GM21360 (cell line): ENCODE measurements at regions not wholly inside any gene's neighbourhood (a gene's known extent, or its start where the extent isn't known, plus 50 kb on each side); places are given as distances from the start of the nearest gene placed in this dataset.

ENCODE experiments used
- ATAC-seq: cut with Tn5 transposase; IDR thresholded peaks from one replicate; pipeline ENCODE4 v1.9.1; 2021; ENCODE audit warnings: mild to moderate bottlenecking, moderate library complexity; ENCODE audit not compliant: unreplicated experiment

GRCh38 chr2:128982001-128982400 lies 663.3 kb upstream of the HS6ST1 start:
- no peak for ATAC-seq

- no peak for ATAC-seq
These were observed 664.0 kb upstream of the HS6ST1 start for GRCh38 chr2:128982670-128983069.

DNA sequence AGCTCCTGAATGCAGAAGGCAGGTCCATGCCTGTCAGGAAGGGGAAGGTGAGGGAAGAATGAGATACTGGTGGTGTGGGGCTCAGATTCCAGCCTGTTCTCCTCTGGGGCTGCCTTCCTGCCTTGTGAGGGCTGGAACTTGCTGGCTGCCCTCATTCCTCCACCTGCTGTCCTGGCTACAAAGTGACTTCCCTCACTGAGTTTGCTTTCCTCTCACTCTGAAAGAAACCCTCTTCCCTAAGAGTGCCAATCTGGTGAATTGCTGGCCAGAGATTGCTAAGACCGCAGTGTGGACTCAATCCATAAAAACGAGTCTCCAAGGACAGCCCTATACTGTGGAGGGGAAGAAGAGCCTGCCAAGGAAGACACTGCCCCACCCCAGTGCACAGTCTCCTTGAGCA lies 664.4 kb upstream of the HS6ST1 start:
- no peak for ATAC-seq

DNA sequence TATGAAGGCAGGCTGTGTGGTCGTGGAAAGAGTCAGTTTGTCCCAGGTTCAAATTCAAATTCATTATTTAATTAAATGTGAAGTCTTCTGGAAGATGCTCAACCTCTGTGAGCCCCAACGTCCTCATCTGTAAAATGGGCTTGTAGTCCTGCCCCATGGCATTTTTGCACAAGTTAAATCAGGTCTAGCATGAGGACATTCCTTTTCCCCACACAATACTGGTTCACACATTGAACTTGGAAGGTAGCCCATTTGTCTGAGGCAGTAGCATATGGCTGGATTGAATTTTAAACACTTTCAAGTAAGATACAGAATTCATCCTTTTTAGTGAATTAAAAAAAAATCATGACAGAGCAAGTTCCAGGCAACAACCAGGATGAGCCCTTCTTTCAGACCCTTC lies 665.4 kb upstream of the HS6ST1 start:
- ATAC-seq: no peak

DNA sequence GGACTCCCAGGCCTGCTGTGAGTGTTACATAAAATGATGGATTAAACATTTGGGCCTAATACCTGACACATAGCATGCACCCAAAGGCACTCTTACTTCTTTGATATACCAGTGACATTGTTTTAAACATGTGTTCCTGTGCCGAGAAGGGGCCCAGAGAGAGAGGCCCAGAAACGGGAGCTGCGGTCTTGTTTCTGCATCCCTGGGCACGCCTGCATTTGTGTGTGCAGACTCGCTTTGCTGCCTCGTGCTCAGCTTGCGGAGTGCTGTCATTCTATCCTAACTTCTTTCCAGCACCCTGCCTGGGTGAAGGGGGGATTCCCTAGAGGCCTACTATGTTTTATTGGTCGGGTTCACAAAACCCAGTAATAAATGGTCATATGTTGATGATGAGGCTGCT lies 666.2 kb upstream of the HS6ST1 start:
- ATAC-seq: no peak

DNA sequence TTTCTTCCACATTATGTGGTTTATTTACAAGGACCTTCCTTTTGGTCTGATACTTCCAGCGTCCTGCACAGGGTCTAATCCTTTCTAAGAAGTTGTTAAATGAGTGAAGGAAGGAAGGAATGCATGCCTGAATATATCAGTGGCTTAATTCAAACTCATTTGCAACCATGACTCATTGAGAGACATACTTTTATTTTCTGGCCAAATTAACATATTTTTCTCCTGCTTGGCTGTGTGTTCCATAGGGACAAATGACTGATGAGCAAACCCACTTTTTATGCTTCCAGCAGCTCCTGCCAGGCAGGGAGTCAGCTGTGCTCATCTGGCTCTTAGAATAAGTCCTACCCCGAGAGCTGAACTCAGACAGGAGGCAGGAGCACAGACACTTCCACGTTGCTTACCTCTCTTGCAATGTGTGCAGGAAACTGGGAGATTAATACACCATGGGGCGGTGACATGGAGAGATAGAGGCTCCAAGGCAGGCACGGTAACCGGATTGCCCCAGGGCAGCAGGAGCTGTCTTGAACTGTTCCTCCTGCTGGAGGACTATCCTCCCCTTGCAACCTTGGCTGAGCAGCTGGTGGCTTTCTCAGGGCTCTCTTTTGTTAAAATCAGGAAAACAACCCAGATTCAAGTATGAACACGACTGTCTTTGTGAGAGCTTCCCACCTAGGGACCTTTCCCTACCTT lies 667.5 kb upstream of the HS6ST1 start:
- ATAC-seq: no peak

DNA sequence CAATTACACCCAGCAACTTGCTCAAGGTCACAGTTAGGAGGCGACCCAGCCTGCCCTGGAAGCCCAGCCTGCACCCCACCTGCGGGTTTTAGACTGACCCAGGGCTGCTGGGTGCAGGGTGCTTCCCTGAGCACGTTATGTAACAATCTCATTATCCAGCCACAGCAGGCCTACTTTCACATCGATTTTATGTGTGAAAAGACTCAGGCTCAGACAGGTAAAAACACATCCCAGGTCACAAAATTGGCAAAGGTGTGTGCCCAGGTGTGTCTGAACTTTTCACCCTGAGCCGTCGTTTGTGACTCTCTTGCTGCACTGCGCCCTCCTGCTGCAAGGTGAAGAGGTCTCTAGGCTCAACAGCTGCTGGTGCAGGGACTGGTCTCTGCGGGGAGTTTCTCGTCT lies 668.2 kb upstream of the HS6ST1 start:
- no peak for ATAC-seq

- ATAC-seq: no peak
These were observed 669.7 kb upstream of the HS6ST1 start for GRCh38 chr2:128988326-128988725.

DNA sequence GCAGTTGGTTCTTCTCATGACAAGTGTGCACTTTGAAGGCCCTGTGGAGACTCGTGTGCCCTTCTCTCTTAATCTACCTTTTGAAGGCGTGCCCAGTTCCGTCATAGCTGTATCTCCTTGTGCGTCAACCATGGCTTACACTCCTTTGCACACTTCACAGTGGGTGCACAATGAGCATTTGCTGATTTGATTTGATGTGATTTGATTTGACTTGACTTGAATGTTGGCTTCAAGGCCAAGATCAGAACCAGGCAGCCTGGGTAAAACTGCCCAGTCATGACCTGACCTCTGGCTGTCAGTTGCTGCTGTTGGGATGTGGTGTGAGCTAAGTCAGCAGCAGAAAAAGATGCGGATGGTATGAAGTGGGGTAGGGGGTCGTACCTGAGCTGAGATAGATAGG lies 670.3 kb upstream of the HS6ST1 start:
- ATAC-seq: no peak

DNA sequence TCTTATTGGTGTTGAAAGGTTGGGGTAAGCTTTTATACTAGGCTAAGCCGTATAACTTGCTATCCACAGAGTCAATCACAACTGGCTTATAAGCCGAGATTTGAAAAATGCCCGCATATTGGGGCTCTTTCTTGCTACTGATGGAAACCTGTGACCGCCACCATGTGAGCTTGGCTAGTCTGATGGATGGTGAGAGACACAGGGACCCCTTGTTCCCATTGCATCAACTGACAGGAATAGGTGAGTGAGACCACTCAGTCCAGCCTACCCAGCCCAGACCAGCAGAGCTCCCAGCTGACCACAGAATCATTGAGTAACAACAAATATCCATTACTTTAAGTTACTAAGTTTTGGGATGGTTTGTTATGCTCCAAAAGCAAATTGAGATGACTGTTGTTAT lies 676.4 kb upstream of the HS6ST1 start:
- ATAC-seq: no peak

GRCh38 chr2:128996078-128996477 lies 677.4 kb upstream of the HS6ST1 start:
- no peak for ATAC-seq

GRCh38 chr2:128997166-128997866 lies 678.6 kb upstream of the HS6ST1 start:
- ATAC-seq: no peak

- no peak for ATAC-seq
These were observed 683.3 kb upstream of the HS6ST1 start for GRCh38 chr2:129001926-129002325.

DNA sequence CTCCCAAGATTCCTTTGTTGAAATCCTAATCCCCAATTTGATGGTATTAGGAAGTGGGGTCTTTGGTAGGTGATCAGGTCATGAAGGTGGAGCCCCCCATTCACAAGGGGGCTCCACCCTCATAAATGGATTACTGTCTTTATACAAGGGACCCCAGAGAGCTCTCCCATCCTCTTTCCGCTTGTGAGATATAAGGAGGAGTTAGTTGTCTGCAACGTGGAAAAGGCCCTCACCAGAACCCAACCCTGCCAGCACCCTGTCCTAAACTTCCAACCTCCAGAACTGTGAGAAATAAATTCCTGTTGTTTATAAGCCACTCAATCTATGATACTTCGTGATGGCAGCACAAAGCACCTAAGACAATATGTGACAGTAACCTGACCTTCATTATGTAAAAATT lies 684.1 kb upstream of the HS6ST1 start:
- ATAC-seq: no peak

DNA sequence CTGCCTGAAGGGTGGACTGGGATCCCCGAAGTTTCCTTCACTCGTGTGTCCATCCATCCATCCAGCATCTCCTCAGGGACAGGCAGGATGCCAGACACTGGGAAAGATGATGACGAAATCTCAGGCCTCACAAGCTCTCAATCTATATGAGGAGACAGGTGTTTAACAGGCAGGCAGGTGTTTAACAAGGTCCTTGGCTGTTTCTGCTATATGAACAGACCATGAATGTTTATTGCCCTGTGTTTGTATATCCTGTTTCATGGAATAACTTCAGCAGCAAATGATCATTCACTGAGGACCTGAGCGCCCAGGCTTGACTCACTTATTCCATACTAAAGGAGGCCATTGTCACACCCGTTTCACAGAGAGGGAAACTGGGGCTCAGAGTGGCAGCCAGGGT lies 685.8 kb upstream of the HS6ST1 start:
- no peak for ATAC-seq

GRCh38 chr2:129004940-129005490 lies 686.3 kb upstream of the HS6ST1 start:
- no peak for ATAC-seq

GRCh38 chr2:129006135-129006886 lies 687.6 kb upstream of the HS6ST1 start:
- no peak for ATAC-seq

DNA sequence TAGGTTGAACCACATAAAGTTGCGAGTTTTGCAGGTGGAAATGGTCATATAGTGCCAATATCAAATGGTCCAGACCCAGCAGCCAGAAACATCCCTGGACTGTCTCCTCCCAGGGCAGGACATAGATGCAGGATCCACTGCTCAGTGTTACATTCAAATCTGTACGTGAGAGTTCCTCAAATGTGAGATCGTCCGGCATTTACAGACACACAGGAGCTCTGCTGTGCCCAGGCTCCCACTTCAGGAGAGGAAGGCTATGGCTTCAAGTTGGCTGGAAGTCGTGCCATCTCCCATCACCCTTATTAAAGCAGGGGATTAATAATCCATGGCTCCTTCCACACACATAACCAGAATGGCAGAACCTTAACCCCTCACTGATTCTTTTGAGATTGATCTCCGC lies 688.2 kb upstream of the HS6ST1 start:
- no peak for ATAC-seq

GRCh38 chr2:129008055-129008880 lies 689.6 kb upstream of the HS6ST1 start:
- ATAC-seq: no peak

GRCh38 chr2:129008881-129009554 lies 690.4 kb upstream of the HS6ST1 start:
- ATAC-seq: no peak
